GM23338 (cell line): ENCODE measurements at regions not wholly inside any gene's neighbourhood (a gene's known extent, or its start where the extent isn't known, plus 50 kb on each side); places are given as distances from the start of the nearest gene placed in this dataset.
A peak's percentile ranks its signal among the peaks of the same experiment; 100 is the strongest.

Experiments used
- ATAC-seq: fragments of 200-7000 bp; cut with Tn5 transposase; 3 replicates; pipeline ENCODE4 v1.9.1; 2020
- DNase-seq: peaks from one replicate; pipeline ENCODE4 v3.0.0-alpha.2; 2015; ENCODE audit warnings: low spot score
- H2AFZ ChIP-seq: fragments of 200-600 bp; sonication (generic); 2 replicates; pipeline ENCODE4 v1.8.0; 2016; ENCODE audit warnings: antibody characterized with exemption, mild to moderate bottlenecking, moderate library complexity
- H3F3A ChIP-seq: fragments of 200-600 bp; sonication (generic); replicated peaks from 2 replicates; pipeline ENCODE4 v1.8.0; 2017; ENCODE audit warnings: antibody characterized with exemption, mixed run types, low read depth
- H3K27ac ChIP-seq: fragments of 200-600 bp; sonication (generic); 2 replicates; pipeline ENCODE4 v1.6.1; 2016; ENCODE audit warnings: low read depth
- H3K27me3 ChIP-seq: fragments of 200-600 bp; sonication (generic); 2 replicates; pipeline ENCODE4 v1.8.0; 2016; ENCODE audit warnings: mild to moderate bottlenecking, mixed run types, moderate library complexity; ENCODE audit not compliant: insufficient read depth
- H3K36me3 ChIP-seq: fragments of 200-600 bp; sonication (generic); 2 replicates; pipeline ENCODE4 v1.8.0; 2016; ENCODE audit warnings: mild to moderate bottlenecking; ENCODE audit not compliant: insufficient read depth
- H3K4me1 ChIP-seq: fragments of 200-600 bp; sonication (generic); 2 replicates; pipeline ENCODE4 v1.8.0; 2016; ENCODE audit warnings: mild to moderate bottlenecking, moderate library complexity; ENCODE audit not compliant: insufficient read depth
- H3K4me2 ChIP-seq: fragments of 200-600 bp; sonication (generic); 2 replicates; pipeline ENCODE4 v1.7.1; 2017; ENCODE audit warnings: mixed run types
- H3K4me3 ChIP-seq: fragments of 200-600 bp; sonication (generic); 2 replicates; pipeline ENCODE4 v1.6.1; 2016; ENCODE audit warnings: mixed run types
- H3K79me2 ChIP-seq: fragments of 200-600 bp; sonication (generic); replicated peaks from 2 replicates; pipeline ENCODE4 v1.8.0; 2017; ENCODE audit warnings: mild to moderate bottlenecking; ENCODE audit not compliant: insufficient read depth
- H3K9me2 ChIP-seq: fragments of 200-600 bp; sonication (generic); 2 replicates; pipeline ENCODE4 v1.8.0; 2017; ENCODE audit not compliant: insufficient read depth
- H4K20me1 ChIP-seq: fragments of 200-600 bp; sonication (generic); replicated peaks from 2 replicates; pipeline ENCODE4 v1.8.0; 2017; ENCODE audit warnings: mild to moderate bottlenecking; ENCODE audit not compliant: insufficient read depth
- H3K27ac Mint-ChIP-seq: 2 replicates; pipeline ENCODE4 v1.8.0; 2020; ENCODE audit warnings: inconsistent platforms, mild to moderate bottlenecking, moderate library complexity, mixed read lengths
- H3K27me3 Mint-ChIP-seq: 3 replicates; pipeline ENCODE4 v1.8.0; 2022; ENCODE audit warnings: low read depth, mild to moderate bottlenecking, moderate library complexity, mixed read lengths, inconsistent platforms; ENCODE audit not compliant: insufficient read depth, poor library complexity
- H3K36me3 Mint-ChIP-seq: 3 replicates; pipeline ENCODE4 v1.8.0; 2021; ENCODE audit warnings: low read depth, mild to moderate bottlenecking, inconsistent platforms, moderate library complexity, mixed read lengths
- H3K4me1 Mint-ChIP-seq: 3 replicates; pipeline ENCODE4 v1.8.0; 2020; ENCODE audit warnings: mild to moderate bottlenecking, inconsistent platforms, mixed read lengths
- H3K4me3 Mint-ChIP-seq: 3 replicates; pipeline ENCODE4 v1.8.0; 2021; ENCODE audit warnings: moderate library complexity, mild to moderate bottlenecking, inconsistent platforms, mixed read lengths
- H3K9me3 Mint-ChIP-seq: 3 replicates; pipeline ENCODE4 v1.8.0; 2020; ENCODE audit warnings: moderate library complexity, mild to moderate bottlenecking, inconsistent platforms, mixed read lengths
- CREB1 ChIP-seq: fragments of 250-450 bp; sonication (Bioruptor Pico); IDR thresholded peaks from 2 replicates; pipeline ENCODE4 v1.5.0; 2020; ENCODE audit warnings: low read depth, mild to moderate bottlenecking, moderate library complexity
- CTCF ChIP-seq, 2 experiments: fragments of 200-600 bp in 1 of 2; sonication (generic) in 1 of 2; conservative IDR thresholded peaks; 2 replicates each; pipeline versions ENCODE4 v1.5.1 to v1.6.1; 2016 to 2017; ENCODE audit warnings: antibody characterized with exemption in 2 of 2, low read depth in 2 of 2, mild to moderate bottlenecking in 2 of 2, moderate library complexity in 1 of 2
- ETS1 ChIP-seq: IDR thresholded peaks from 2 replicates; pipeline ENCODE4 v1.6.1; 2016; ENCODE audit warnings: antibody characterized with exemption
- EZH2 ChIP-seq: fragments of 200-600 bp; sonication (generic); IDR thresholded peaks from one replicate; pipeline ENCODE4 v1.8.0; 2017; ENCODE audit warnings: antibody characterized with exemption, mild to moderate bottlenecking, low read depth; ENCODE audit not compliant: unreplicated experiment
- EZH2phosphoT487 ChIP-seq: fragments of 200-600 bp; sonication (generic); IDR thresholded peaks from one replicate; pipeline ENCODE4 v1.8.1; 2018; ENCODE audit warnings: antibody characterized with exemption; ENCODE audit not compliant: unreplicated experiment
- JUNB ChIP-seq: IDR thresholded peaks from one replicate; pipeline ENCODE4 v1.6.1; 2016; ENCODE audit warnings: antibody characterized with exemption; ENCODE audit not compliant: unreplicated experiment
- NANOG ChIP-seq: IDR thresholded peaks from 2 replicates; pipeline ENCODE4 v1.6.1; 2016; ENCODE audit warnings: antibody characterized with exemption, borderline replicate concordance
- POLR2AphosphoS5 ChIP-seq: IDR thresholded peaks from 2 replicates; pipeline ENCODE4 v1.6.1; 2016; ENCODE audit warnings: antibody characterized with exemption, low read depth
- REST ChIP-seq: IDR thresholded peaks from one replicate; pipeline ENCODE4 v1.6.1; 2018; ENCODE audit warnings: antibody characterized with exemption; ENCODE audit not compliant: unreplicated experiment
- STAT1 ChIP-seq: IDR thresholded peaks from one replicate; pipeline ENCODE4 v1.6.1; 2016; ENCODE audit warnings: antibody characterized with exemption; ENCODE audit not compliant: unreplicated experiment
- ZNF114 ChIP-seq: fragments of 250-450 bp; sonication (Bioruptor Pico); IDR thresholded peaks from 2 replicates; pipeline ENCODE4 v1.5.0; 2020; ENCODE audit warnings: mild to moderate bottlenecking, moderate library complexity
- ZNF331 ChIP-seq: fragments of 250-450 bp; sonication (Bioruptor Pico); IDR thresholded peaks from 2 replicates; pipeline ENCODE4 v1.5.0; 2020; ENCODE audit warnings: low read depth, mild to moderate bottlenecking, moderate library complexity
- ZNF462 ChIP-seq: fragments of 250-450 bp; sonication (Bioruptor Pico); IDR thresholded peaks from 2 replicates; pipeline ENCODE4 v1.5.0; 2020; ENCODE audit warnings: mild to moderate bottlenecking, moderate library complexity

GRCh38 chr5:126016256-126016655, 407.0 kb upstream of the GRAMD2B start:
- no peak overlapping the region for H3K4me3 ChIP-seq
- no peak overlapping the region for H3K4me3 Mint-ChIP-seq
- H3K27me3 Mint-ChIP-seq: peaks cover 2% of the 10 kb centered on the region
- H3K4me1 ChIP-seq: peaks cover 49% of the 10 kb centered on the region
- H4K20me1 ChIP-seq: no peaks in the 10 kb centered on the region
- peaks cover 15% of the 10 kb centered on the region for H3K36me3 Mint-ChIP-seq
- peaks cover 7% of the 10 kb centered on the region; the same call in 1 of the 3 replicates for H3K9me3 Mint-ChIP-seq
- H3K4me1 Mint-ChIP-seq: peaks cover 46% of the 10 kb centered on the region
- no peak overlapping the region for H2AFZ ChIP-seq
- no peak overlapping the region for H3K27ac ChIP-seq
- 0 out of 2 replicates have a peak overlapping the region, but pooled peaks have one; percentile 1 for H3K4me2 ChIP-seq
- no peaks in the 10 kb centered on the region for H3K27me3 ChIP-seq
- no peaks in the 10 kb centered on the region for H3K36me3 ChIP-seq
- no peaks in the 10 kb centered on the region for H3K79me2 ChIP-seq
- H3F3A ChIP-seq: no peaks in the 10 kb centered on the region
- no peak overlapping the region for H3K27ac Mint-ChIP-seq
- DNase-seq (no peak), ATAC-seq (peak; percentile 47)
- no peaks in the 10 kb centered on the region for H3K9me2 ChIP-seq
- TF ChIP-seq EZH2 (no peak), STAT1 (no peak), ZNF331 (CRISPR knock-in tag) (no peak), REST (no peak), EZH2phosphoT487 (no peak), CREB1 (CRISPR knock-in tag) (no peak), ZNF114 (CRISPR knock-in tag) (no peak), ETS1 (no peak), POLR2AphosphoS5 (no peak), NANOG (no peak), JUNB (no peak), CTCF (conservative IDR thresholded peaks at IDR 0.05; ENCODE audit: low read depth in 2 of 2) (no peak), ZNF462 (CRISPR knock-in tag) (no peak)
